Cardiac muscle cell (in vitro differentiated cells and primary cell): ENCODE measurements at regions not wholly inside any gene's neighbourhood (a gene's known extent, or its start where the extent isn't known, plus 50 kb on each side); places are given as distances from the start of the nearest gene placed in this dataset.

Experiments used
- DNase-seq, 2 donors: peaks; one replicate each; pipeline versions ENCODE4 v3.0.0 to v3.0.0-alpha.2; 2010 to 2017; ENCODE audit warnings: low read depth in 1 of 2, low spot score in 1 of 2
- H3K27ac ChIP-seq: fragments of 200-600 bp; sonication (generic); 2 replicates; pipeline ENCODE4 v1.5.1; 2016
- H3K27me3 ChIP-seq: fragments of 200-600 bp; sonication (generic); 2 replicates; pipeline ENCODE4 v1.6.0; 2016; ENCODE audit warnings: control low read depth
- H3K36me3 ChIP-seq: fragments of 200-600 bp; sonication (generic); 2 replicates; pipeline ENCODE4 v1.5.1; 2016; ENCODE audit warnings: control low read depth
- H3K4me1 ChIP-seq: fragments of 200-600 bp; sonication (generic); 2 replicates; pipeline ENCODE4 v1.8.1; 2017; ENCODE audit warnings: low read depth, mild to moderate bottlenecking, mixed run types
- H3K4me3 ChIP-seq: fragments of 200-600 bp; sonication (generic); 2 replicates; pipeline ENCODE4 v1.5.1; 2016; ENCODE audit warnings: mild to moderate bottlenecking
- H3K9me3 ChIP-seq: fragments of 200-600 bp; sonication (generic); 2 replicates; pipeline ENCODE4 v1.5.1; 2017; ENCODE audit warnings: low read depth, mild to moderate bottlenecking, control low read depth
- TF ChIP-seq, protein P1 (sequence below): IDR thresholded peaks from 2 replicates; pipeline ENCODE4 v1.5.1; 2012; ENCODE audit warnings: low read depth, mild to moderate bottlenecking, low read length

DNA sequence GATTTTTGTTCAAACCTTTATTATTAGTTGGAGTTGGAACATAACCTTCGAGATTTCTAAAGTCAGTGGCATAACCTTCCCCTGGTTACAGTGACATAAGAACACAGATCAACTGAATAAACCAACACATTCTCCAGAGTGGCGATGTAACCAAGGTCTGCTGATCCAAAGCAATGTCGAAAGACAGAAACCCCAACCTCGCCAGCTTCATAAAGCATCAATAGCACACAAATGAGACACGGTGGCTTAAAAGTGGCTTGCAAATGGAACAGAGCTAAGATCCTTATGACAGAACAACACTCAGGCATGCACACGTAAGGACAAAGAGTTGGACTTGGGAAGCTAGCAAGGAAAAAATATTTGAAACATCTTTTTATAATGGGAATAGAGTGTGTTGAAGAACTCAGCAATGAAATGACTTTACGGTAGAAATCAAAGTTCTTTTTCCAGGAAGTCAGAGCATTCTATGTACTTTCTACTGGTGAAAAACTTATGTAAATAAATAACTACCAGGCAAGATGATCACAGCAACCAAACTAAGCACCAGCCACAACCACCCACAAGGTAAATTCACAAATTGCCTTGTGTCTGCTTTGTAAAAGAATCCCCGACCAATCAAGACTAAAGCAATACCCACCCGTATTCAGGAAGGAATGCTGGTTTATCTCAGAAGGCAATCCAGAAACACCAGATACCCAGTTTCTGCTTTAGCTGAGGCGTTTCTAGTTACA, 61.0 kb upstream of the NHSL1 start:
- TF ChIP-seq, protein P1, sequence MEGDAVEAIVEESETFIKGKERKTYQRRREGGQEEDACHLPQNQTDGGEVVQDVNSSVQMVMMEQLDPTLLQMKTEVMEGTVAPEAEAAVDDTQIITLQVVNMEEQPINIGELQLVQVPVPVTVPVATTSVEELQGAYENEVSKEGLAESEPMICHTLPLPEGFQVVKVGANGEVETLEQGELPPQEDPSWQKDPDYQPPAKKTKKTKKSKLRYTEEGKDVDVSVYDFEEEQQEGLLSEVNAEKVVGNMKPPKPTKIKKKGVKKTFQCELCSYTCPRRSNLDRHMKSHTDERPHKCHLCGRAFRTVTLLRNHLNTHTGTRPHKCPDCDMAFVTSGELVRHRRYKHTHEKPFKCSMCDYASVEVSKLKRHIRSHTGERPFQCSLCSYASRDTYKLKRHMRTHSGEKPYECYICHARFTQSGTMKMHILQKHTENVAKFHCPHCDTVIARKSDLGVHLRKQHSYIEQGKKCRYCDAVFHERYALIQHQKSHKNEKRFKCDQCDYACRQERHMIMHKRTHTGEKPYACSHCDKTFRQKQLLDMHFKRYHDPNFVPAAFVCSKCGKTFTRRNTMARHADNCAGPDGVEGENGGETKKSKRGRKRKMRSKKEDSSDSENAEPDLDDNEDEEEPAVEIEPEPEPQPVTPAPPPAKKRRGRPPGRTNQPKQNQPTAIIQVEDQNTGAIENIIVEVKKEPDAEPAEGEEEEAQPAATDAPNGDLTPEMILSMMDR, result no peak
- Histone ChIP-seq H3K36me3 (no peaks in the 10 kb centered on the region), H3K27me3 (no peaks in the 10 kb centered on the region), H3K27ac (peak overlapping the region; percentile 43), H3K4me3 (no peak overlapping the region), H3K4me1 (peaks cover 13% of the 10 kb centered on the region), H3K9me3 (no peaks in the 10 kb centered on the region)
- DNase-seq, result no peak

DNA sequence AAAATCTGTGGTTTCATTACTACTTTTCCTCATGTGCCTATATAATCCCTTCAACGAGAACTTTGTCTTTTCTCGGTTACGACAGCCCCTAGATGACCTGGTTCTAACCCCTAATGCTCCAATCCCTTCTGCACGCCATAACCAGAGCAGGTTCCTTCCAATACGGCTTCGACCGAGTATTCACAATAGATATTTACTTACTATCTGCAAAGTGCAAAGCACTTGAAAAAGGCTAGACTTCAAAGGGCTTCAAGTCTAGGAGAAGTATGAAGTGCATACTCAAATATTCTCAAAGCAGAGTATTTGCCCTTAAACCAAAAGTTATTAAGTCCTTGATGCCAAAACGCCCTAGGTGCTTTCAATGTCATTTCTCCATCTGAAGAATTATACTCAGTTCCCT, 63.4 kb upstream of the NHSL1 start:
- Histone ChIP-seq H3K27ac (no peak overlapping the region), H3K4me3 (no peak overlapping the region), H3K27me3 (no peaks in the 10 kb centered on the region), H3K4me1 (no peaks in the 10 kb centered on the region), H3K9me3 (no peaks in the 10 kb centered on the region), H3K36me3 (no peaks in the 10 kb centered on the region)
- DNase-seq, result no peak
- TF ChIP-seq, protein P1, result no peak

DNA sequence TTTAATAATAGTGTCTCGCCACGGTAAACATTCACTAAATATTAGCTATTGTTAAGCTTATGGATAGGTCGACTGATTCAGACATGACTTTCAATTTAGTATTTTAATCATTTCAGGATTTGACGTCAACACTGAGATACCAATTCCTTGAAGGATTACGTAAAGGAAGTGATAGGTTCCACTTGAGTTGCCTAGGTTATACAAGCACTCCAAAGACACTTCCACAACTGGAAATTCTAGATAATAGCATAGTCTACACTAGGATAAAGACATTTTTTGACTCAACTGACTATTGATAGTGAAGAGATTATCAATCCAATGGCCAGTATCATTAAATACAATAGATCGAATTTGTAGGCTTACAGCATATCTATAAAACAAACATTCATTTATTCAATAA, 63.9 kb upstream of the NHSL1 start:
- no peak overlapping the region for H3K27ac ChIP-seq
- DNase-seq, result no peak
- H3K27me3 ChIP-seq, result no peaks in the 10 kb centered on the region
- no peak overlapping the region for H3K4me3 ChIP-seq
- H3K4me1 ChIP-seq, result no peaks in the 10 kb centered on the region
- H3K36me3 ChIP-seq, result no peaks in the 10 kb centered on the region
- TF ChIP-seq, protein P1, result no peak
- no peaks in the 10 kb centered on the region for H3K9me3 ChIP-seq

DNA sequence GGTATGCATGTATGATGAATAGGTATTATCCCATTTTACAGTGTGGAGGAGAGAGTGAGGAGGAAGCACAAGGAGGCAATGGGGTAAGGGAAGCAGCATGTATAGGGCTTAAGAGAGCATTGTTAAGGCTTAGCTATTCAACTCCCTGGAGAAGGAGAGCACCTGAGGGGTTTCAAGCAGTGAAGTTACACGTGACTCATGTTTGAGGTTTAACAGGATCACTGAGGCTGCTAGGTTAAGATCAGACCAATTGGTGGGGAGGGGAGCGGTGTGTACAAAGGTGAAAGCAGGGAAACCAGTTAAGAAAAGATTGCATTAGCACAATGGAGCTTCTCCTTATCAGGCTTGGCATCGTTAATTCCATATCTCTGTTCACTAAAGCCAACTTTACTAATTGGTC, 64.4 kb upstream of the NHSL1 start:
- DNase-seq, result no peak
- Histone ChIP-seq H3K4me1 (no peaks in the 10 kb centered on the region), H3K4me3 (no peak overlapping the region), H3K27me3 (no peaks in the 10 kb centered on the region), H3K27ac (no peak overlapping the region), H3K36me3 (no peaks in the 10 kb centered on the region), H3K9me3 (no peaks in the 10 kb centered on the region)
- TF ChIP-seq, protein P1, result no peak

DNA sequence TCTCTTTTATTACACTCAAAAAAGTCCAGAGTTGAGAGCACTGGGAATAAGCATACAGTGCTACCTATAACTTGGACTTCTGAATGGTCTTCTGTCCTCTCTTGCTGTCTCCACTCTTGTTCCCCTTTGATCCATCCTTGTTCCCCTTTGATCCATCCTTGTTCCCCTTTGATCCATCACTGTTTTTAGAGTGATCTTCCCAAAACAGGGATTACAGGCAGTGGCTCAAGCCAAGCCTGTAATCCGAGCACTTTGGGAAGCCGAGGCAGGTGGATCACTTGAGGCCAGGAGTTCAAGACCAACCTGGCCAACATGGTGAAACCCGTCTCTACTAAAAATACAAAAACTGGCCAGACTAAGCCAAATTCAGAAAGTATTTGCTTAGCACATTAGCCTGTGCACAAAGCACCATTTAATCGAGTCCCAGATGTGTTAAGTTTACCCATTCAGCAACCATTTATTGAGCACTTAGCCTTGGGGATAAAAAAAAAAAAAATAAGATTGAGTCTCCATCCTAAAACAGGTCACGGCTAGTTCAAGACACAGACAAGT, 65.0 kb upstream of the NHSL1 start:
- H3K4me1 ChIP-seq, result no peaks in the 10 kb centered on the region
- H3K9me3 ChIP-seq, result no peaks in the 10 kb centered on the region
- H3K36me3 ChIP-seq, result no peaks in the 10 kb centered on the region
- H3K27ac ChIP-seq, result no peak overlapping the region
- no peak for DNase-seq
- no peak overlapping the region for H3K4me3 ChIP-seq
- no peaks in the 10 kb centered on the region for H3K27me3 ChIP-seq
- TF ChIP-seq, protein P1, result no peak
